ENCODE measurements at regions not wholly inside any gene's neighbourhood (a gene's known extent, or its start where the extent isn't known, plus 50 kb on each side); places are given as distances from the start of the nearest gene placed in this dataset.

DNA sequence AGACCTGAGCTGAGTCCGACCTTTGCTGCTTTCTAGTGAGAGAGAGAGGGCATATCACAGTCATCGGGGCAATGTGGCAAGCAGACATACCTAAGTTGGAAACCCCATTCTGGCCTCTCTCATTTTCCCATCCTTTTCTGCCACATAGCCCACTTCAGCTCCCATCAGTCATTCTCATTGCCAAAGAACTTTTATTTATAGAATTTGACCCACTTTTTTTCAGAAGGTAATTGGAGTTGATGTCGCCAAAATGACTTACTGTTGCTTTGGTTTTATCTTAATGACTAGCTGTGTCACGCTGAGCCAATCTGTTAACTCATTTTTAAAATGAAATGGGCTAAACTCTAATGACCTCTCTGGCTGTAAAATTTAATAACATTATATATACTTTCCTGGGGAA lies 63.9 kb upstream of the RMST start:
- FAIRE-seq (no peak), DNase-seq (ENCODE audit: low spot score in 2 of 2) (no peak)

GRCh38 chr12:97404093-97404492 lies 58.5 kb upstream of the RMST start:
- FAIRE-seq (no peak), DNase-seq (ENCODE audit: low spot score in 2 of 2) (no peak)

DNA sequence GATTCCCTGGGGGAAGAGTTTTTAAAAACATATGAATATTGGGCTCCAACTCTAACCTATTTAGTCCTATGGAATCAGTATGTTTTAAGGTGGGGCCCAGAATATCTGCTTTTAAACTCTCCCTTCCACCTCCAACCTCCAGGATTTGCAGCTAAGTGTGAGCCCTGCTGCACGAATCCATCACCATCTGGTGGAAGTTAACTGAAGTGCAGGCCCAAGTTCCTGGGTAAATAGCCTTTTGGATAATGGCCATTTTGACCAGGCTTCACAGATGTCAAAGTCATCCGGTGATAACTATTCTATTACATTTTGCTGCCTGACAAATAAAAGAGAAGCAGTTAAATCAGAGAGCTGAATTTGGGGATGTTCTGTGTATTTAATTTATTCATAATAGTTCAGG lies 58.1 kb upstream of the RMST start:
- DNase-seq (ENCODE audit: low spot score in 2 of 2) (peak; percentile 2 to 8), FAIRE-seq (peak; percentile 8)

DNA sequence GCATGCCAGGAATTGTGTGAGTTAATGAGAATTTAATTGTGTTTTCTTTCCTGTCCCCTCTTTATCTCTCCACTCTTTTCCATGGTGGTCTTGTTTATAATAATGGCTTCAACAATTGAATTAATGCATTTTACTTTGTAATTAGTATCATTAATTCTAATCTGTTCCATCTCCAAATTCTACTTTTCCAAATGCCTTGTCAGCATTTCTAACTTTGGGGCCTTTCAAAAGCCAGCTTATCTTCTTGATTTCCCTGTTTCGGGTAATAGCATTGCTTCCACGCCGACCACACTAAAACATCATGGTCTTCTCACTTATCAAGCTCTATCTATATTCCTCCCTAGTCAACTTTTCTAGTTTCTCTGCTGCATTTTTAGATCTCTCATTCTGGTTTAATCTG lies 54.2 kb upstream of the RMST start:
- FAIRE-seq (no peak), DNase-seq (ENCODE audit: low spot score in 2 of 2) (no peak)

- FAIRE-seq, result no peak
- DNase-seq (ENCODE audit: low spot score in 2 of 2), result no peak
Measured at GRCh38 chr12:97411341-97411740, 51.3 kb upstream of the RMST start.

All from frontal cortex (tissue), 3 donors.